Naive thymus-derived CD8-positive, alpha-beta T cell (primary cell): ENCODE measurements at regions not wholly inside any gene's neighbourhood (a gene's known extent, or its start where the extent isn't known, plus 50 kb on each side); places are given as distances from the start of the nearest gene placed in this dataset.

Experiments
- ATAC-seq, 2 donors: fragments of 150-1000 bp; cut with Tn5 transposase in 1 of 2; sonication (Bioruptor Pico), chemical (Tn5 transposase) in 1 of 2; 1 replicate in 1 of 2; 2 replicates in 1 of 2; pipeline ENCODE4 v1.10.0; 2021; ENCODE audit warnings: mild to moderate bottlenecking in 2 of 2, moderate library complexity in 2 of 2
- POLR2A ChIA-PET: fragments of 350-600 bp; sonication (Branson Sonifier 250); formaldehyde crosslinking; loops from one replicate; lab custom pipeline; 2021; ENCODE audit warnings: antibody characterized with exemption; lab: Charles Lee
- DNase-seq, 10 donors: peaks; one replicate each; pipeline versions ENCODE4 v3.0.0 to v3.0.0-alpha.2; 2020 to 2022
- H3K27ac Mint-ChIP-seq, 10 donors: one replicate each; pipeline ENCODE4 v1.8.0; 2020 to 2022; ENCODE audit warnings: mild to moderate bottlenecking in 10 of 10, mixed read lengths in 10 of 10, moderate library complexity in 4 of 10, inconsistent platforms in 1 of 10
- H3K27me3 Mint-ChIP-seq, 5 donors: one replicate each; pipeline ENCODE4 v1.8.0; 2021 to 2022; ENCODE audit warnings: mixed read lengths in 5 of 5
- H3K36me3 Mint-ChIP-seq, 3 donors: one replicate each; pipeline ENCODE4 v1.8.0; 2020 to 2022; ENCODE audit warnings: mixed read lengths in 3 of 3, mild to moderate bottlenecking in 2 of 3, inconsistent platforms in 1 of 3
- H3K4me1 Mint-ChIP-seq, 4 donors: one replicate each; pipeline ENCODE4 v1.8.0; 2021 to 2022; ENCODE audit warnings: mixed read lengths in 4 of 4
- H3K4me3 Mint-ChIP-seq, 10 donors: one replicate each; pipeline ENCODE4 v1.8.0; 2020 to 2022; ENCODE audit warnings: mild to moderate bottlenecking in 10 of 10, mixed read lengths in 10 of 10, moderate library complexity in 6 of 10, inconsistent platforms in 1 of 10
- H3K9me3 Mint-ChIP-seq, 9 donors: one replicate each; pipeline ENCODE4 v1.8.0; 2020 to 2022; ENCODE audit warnings: mixed read lengths in 9 of 9, mild to moderate bottlenecking in 3 of 9, inconsistent platforms in 1 of 9, moderate library complexity in 1 of 9

DNA sequence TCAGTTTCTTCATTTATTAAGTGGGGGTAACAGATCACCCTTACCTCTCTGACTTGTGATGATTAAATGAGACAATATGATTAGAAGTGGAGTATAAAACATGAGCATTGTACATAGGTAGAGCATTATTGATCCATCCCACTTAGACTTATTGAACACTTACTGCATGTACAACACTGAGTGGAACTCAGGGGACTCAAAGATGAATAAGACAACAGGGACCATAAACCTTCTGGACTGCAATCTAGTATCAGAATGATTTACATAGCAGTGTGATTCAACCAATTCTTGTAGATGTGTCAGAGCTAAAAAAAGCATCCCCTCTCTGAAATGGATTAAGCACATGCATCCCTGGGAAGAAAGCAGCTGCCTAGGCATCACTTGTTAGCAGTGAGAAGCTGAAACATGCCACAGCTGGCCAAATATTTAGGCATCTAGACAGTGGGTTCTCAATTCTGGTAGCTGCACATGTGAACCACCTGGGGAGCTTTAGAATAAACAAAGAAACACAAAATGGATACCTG is 111.5 kb downstream of the CYRIA start:
- Mint-ChIP-seq H3K9me3 (no peaks in the 10 kb centered on the region), H3K4me3 (no peak overlapping the region), H3K36me3 (no peaks in the 10 kb centered on the region), H3K27ac (no peak overlapping the region), H3K4me1 (no peaks in the 10 kb centered on the region), H3K27me3 (peaks cover 0 to 39% (median 10%) of the 10 kb centered on the region in 5 donors)
- no peak for DNase-seq
- no peak for ATAC-seq
- POLR2A ChIA-PET = no interaction called here

- no peaks in the 10 kb centered on the region for H3K36me3 Mint-ChIP-seq
- POLR2A ChIA-PET = no interaction called here
- no peaks in the 10 kb centered on the region for H3K4me1 Mint-ChIP-seq
- H3K9me3 Mint-ChIP-seq = no peaks in the 10 kb centered on the region
- peaks cover 0 to 39% (median 8%) of the 10 kb centered on the region in 5 donors for H3K27me3 Mint-ChIP-seq
- H3K4me3 Mint-ChIP-seq = no peak overlapping the region
- DNase-seq (peak in 2 of 10 donors; percentile 8 to 13), ATAC-seq (no peak)
- H3K27ac Mint-ChIP-seq = no peak overlapping the region
Observed at GRCh38 chr2:16553226-16553625, 112.4 kb downstream of the CYRIA start.

GRCh38 chr2:16552202-16552601 is 113.4 kb downstream of the CYRIA start:
- ATAC-seq (no peak), DNase-seq (no peak)
- Mint-ChIP-seq H3K4me1 (no peaks in the 10 kb centered on the region), H3K9me3 (no peaks in the 10 kb centered on the region), H3K36me3 (no peaks in the 10 kb centered on the region), H3K27ac (no peak overlapping the region), H3K27me3 (peaks cover 0 to 36% (median 9%) of the 10 kb centered on the region in 5 donors), H3K4me3 (no peak overlapping the region)
- POLR2A ChIA-PET = no interaction called here

- no peaks in the 10 kb centered on the region for H3K36me3 Mint-ChIP-seq
Observed at GRCh38 chr2:16548036-16548435, 117.6 kb downstream of the CYRIA start.

DNA sequence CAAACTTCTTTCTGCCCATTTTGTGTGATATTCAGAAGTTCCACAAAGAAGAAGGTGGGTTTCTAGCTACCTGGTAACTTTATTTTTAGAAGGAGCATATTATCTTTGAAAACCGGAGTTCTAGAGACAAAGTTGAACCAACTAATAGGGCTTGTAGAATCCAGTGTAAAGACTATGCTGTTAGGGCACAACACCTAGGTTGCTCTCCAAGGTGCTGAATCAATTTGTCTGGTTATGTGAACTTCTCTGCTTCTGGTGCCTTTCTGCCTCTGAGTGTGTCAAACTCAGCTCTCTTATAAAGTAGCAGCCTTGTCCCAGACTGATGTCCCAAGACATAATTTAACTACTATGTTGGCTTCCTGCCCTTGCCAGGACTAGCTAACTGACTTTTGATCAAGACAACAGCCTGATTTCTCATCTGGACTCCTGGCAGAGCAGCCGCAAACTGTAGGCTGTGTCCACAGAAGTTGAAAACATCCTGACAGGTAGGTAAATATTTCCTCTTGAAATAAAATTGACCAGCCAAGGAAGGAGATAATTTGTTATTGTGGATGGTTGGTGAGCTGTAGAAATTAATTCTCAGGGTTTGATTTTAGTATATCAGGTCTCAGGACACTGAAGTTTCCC is 119.4 kb downstream of the CYRIA start:
- no peak for ATAC-seq
- Mint-ChIP-seq H3K4me1 (no peaks in the 10 kb centered on the region), H3K36me3 (no peaks in the 10 kb centered on the region), H3K27me3 (peaks cover 0 to 15% (median 1%) of the 10 kb centered on the region in 5 donors), H3K27ac (no peak overlapping the region), H3K9me3 (peaks cover 0 to 9% (median 0%) of the 10 kb centered on the region in 9 donors), H3K4me3 (no peak overlapping the region)
- DNase-seq = peak in 3 of 10 donors; percentile 12 to 13 (median 12)
- POLR2A ChIA-PET = no interaction called here

More at GRCh38 chr2:16548036-16548435, 117.6 kb downstream of the CYRIA start:
- Mint-ChIP-seq H3K4me1 (no peaks in the 10 kb centered on the region), H3K9me3 (peaks cover 0 to 9% (median 0%) of the 10 kb centered on the region in 9 donors), H3K27me3 (peaks cover 0 to 21% (median 1%) of the 10 kb centered on the region in 5 donors), H3K4me3 (no peak overlapping the region), H3K27ac (no peak overlapping the region)
- POLR2A ChIA-PET = no interaction called here
- no peak for ATAC-seq
- DNase-seq = no peak

GRCh38 chr2:16538707-16539106 is 126.9 kb downstream of the CYRIA start:
- no peak for DNase-seq
- Mint-ChIP-seq H3K27me3 (peaks cover 0 to 14% (median 9%) of the 10 kb centered on the region in 5 donors), H3K4me3 (no peak overlapping the region), H3K4me1 (no peaks in the 10 kb centered on the region), H3K27ac (no peak overlapping the region), H3K36me3 (no peaks in the 10 kb centered on the region), H3K9me3 (peaks cover 0 to 2% (median 0%) of the 10 kb centered on the region in 9 donors)
- POLR2A ChIA-PET = no interaction called here
- ATAC-seq = no peak

GRCh38 chr2:16537347-16537746 is 128.3 kb downstream of the CYRIA start:
- H3K4me3 Mint-ChIP-seq = no peak overlapping the region
- DNase-seq = no peak
- no peak overlapping the region for H3K27ac Mint-ChIP-seq
- no peak for ATAC-seq
- H3K27me3 Mint-ChIP-seq = peaks cover 0 to 14% (median 10%) of the 10 kb centered on the region in 5 donors
- no peaks in the 10 kb centered on the region for H3K4me1 Mint-ChIP-seq
- H3K36me3 Mint-ChIP-seq = no peaks in the 10 kb centered on the region
- POLR2A ChIA-PET = no interaction called here
- H3K9me3 Mint-ChIP-seq = peaks cover 0 to 6% (median 0%) of the 10 kb centered on the region in 9 donors

GRCh38 chr2:16526193-16526592 is 139.4 kb downstream of the CYRIA start:
- no peaks in the 10 kb centered on the region for H3K36me3 Mint-ChIP-seq
- POLR2A ChIA-PET = no interaction called here
- H3K9me3 Mint-ChIP-seq = peaks cover 0 to 6% (median 0%) of the 10 kb centered on the region in 9 donors
- no peaks in the 10 kb centered on the region for H3K4me1 Mint-ChIP-seq
- peaks cover 11 to 35% (median 15%) of the 10 kb centered on the region in 5 donors for H3K27me3 Mint-ChIP-seq
- ATAC-seq = no peak
- H3K4me3 Mint-ChIP-seq = no peak overlapping the region
- DNase-seq = no peak
- H3K27ac Mint-ChIP-seq = no peak overlapping the region

- POLR2A ChIA-PET = no interaction called here
- DNase-seq (peak in 1 of 10 donors; percentile 0), ATAC-seq (no peak)
- Mint-ChIP-seq H3K36me3 (no peaks in the 10 kb centered on the region), H3K27ac (no peak overlapping the region), H3K4me1 (no peaks in the 10 kb centered on the region), H3K4me3 (no peak overlapping the region), H3K27me3 (peaks cover 8 to 32% (median 14%) of the 10 kb centered on the region in 5 donors), H3K9me3 (peaks cover 0 to 2% (median 0%) of the 10 kb centered on the region in 9 donors)
Observed at GRCh38 chr2:16525265-16525887, 140.3 kb downstream of the CYRIA start.

DNA sequence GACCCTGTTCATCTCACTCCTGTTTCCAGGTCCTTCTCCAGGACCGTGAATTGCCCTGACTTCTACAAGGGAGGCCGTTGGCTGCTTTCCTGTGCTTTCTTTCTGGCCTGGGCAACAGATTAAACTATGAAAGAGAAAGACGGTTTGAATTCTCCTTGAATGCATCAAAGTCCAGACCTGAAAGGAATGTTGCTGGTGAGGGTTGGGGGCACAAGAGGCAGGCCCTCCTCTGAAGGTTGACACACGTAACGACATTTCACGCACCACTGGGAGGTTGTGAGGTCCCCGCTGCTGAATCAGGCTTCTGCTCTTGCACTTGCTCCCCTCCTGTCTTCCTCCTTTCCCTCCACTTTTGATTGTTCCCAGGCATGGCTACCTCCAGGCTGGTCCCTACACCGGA is 141.9 kb downstream of the CYRIA start:
- H3K27me3 Mint-ChIP-seq = peaks cover 6 to 30% (median 12%) of the 10 kb centered on the region in 5 donors
- ATAC-seq = no peak

GRCh38 chr2:16522031-16522831 is 143.4 kb downstream of the CYRIA start:
- DNase-seq (no peak), ATAC-seq (no peak)
- H3K27me3 Mint-ChIP-seq = peaks cover 8 to 32% (median 13%) of the 10 kb centered on the region in 5 donors
- H3K4me3 Mint-ChIP-seq = no peak overlapping the region
- H3K27ac Mint-ChIP-seq = no peak overlapping the region
- H3K9me3 Mint-ChIP-seq = no peaks in the 10 kb centered on the region
- POLR2A ChIA-PET = no interaction called here
- peaks cover 0 to 1% (median 0%) of the 10 kb centered on the region in 4 donors for H3K4me1 Mint-ChIP-seq
- H3K36me3 Mint-ChIP-seq = no peaks in the 10 kb centered on the region

More for the DNA sequence above, 141.9 kb downstream of the CYRIA start:
- H3K4me1 Mint-ChIP-seq = no peaks in the 10 kb centered on the region
- no peaks in the 10 kb centered on the region for H3K36me3 Mint-ChIP-seq
- no peaks in the 10 kb centered on the region for H3K9me3 Mint-ChIP-seq
- H3K4me3 Mint-ChIP-seq = no peak overlapping the region
- DNase-seq = no peak
- H3K27ac Mint-ChIP-seq = no peak overlapping the region
- POLR2A ChIA-PET = no interaction called here

DNA sequence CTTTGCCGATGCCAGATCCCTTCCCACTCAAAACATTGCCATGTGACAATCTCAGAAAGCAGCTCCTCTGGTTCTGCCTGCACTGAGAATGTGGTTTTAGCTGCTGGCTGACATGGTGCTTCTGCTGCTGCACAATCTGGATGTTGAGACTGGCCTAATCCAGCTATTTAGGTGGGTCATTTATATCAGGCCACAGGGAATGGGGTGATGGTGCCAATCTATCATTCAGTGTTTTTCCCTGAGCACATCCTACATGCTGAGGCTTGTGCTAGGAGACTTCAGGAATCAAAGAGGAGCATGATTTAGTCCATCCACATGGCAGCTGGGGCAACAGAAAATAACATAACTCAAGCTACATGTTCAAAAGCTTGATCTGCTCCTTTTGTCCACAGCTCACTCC is 144.7 kb downstream of the CYRIA start:
- ATAC-seq (no peak), DNase-seq (no peak)
- Mint-ChIP-seq H3K4me1 (peaks cover 0 to 1% (median 0%) of the 10 kb centered on the region in 4 donors), H3K4me3 (no peak overlapping the region), H3K9me3 (no peaks in the 10 kb centered on the region), H3K27me3 (peaks cover 4 to 29% (median 10%) of the 10 kb centered on the region in 5 donors), H3K27ac (no peak overlapping the region), H3K36me3 (no peaks in the 10 kb centered on the region)
- POLR2A ChIA-PET = no interaction called here

DNA sequence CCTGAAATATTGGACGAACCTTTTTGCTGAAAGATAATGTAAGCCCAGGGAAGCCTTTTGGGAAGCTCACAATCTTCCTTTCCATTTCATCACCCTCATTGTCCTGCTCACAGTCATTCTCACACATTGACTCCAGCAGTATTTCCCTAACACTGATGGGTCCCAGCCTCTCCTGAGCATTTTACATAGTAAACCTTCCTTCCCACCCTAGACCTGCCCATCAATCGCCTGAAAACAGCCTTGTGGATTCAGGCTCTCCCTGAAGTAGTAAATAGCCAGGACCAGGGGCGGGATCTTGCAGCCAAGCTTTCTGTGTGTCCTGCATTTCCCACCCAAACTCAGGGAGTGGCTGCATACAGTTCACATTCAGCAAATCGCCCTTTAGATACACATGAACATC is 149.9 kb downstream of the CYRIA start:
- Mint-ChIP-seq H3K27ac (peak overlapping the region in 1 of 10 donors; percentile 74), H3K4me1 (peaks cover 0 to 1% (median 0%) of the 10 kb centered on the region in 4 donors), H3K4me3 (no peak overlapping the region), H3K27me3 (peaks cover 8 to 24% (median 19%) of the 10 kb centered on the region in 5 donors), H3K9me3 (no peaks in the 10 kb centered on the region), H3K36me3 (no peaks in the 10 kb centered on the region)
- ATAC-seq (no peak), DNase-seq (no peak)
- POLR2A ChIA-PET = no interaction called here
